Stimulated activated CD8-positive, alpha-beta memory T cell treated with anti-CD3 and anti-CD28 coated beads, Interleukin-7, amount 100 ng/mL, for 4 hours (primary cell): ENCODE measurements at regions not wholly inside any gene's neighbourhood (a gene's known extent, or its start where the extent isn't known, plus 50 kb on each side); places are given as distances from the start of the nearest gene placed in this dataset.

Experiments used
- DNase-seq, 2 donors: peaks; one replicate each; pipeline ENCODE4 v3.0.0-alpha.2; 2020; ENCODE audit warnings: low read depth in 2 of 2

DNA sequence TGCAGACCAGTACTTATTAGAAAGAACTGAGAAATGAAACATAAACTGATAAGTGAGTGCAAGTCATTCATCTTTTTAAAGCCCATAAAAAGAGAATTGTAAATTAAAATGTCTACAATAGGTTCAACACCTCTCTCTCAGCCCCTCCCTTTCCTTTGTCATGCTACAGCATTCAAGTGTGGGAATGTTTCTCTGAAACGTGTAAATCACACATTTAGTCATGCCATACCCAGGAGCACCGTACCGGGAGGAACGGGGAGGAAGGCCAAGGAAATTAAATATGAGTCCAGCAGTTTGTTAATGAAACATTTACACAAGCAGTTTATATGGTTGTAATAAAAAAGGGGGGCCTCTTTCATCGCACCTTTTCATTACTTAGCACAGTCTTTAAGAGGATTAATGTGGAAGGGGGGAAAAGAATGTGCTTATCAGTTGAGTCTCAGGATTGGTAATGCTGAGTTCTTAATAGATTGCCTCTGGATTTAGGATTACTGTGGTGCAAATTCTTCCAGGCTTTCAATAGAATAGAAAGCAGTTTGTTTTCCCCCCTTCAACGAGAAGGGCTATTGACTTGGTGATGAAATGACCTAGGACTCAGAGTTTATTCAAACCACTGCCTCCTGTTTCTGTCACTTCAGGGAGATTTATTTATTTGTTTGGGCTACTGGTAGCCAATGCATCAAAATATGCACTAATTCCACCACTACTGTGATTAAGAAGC is 176.0 kb upstream of the ZNF608 start:
- DNase-seq, result no peak

DNA sequence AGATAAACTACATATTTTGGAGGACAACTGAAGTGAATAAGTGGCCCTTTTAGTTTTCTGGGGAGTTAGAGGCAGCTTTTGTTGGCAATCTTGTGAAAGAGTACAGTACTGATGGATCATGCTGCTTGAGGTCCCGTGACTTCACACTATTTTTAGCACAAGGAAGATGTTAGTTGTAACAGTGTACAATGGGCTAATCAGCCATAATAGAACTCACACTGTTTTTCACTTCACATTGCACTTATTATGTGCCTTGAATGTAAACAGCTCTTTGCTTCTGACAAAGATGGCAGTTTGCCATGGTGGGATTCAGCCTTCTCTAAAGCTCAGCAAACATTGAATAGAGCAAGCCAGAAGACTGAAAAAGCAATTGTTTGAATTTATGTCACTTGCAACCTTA is 176.7 kb upstream of the ZNF608 start:
- DNase-seq, result no peak

DNA sequence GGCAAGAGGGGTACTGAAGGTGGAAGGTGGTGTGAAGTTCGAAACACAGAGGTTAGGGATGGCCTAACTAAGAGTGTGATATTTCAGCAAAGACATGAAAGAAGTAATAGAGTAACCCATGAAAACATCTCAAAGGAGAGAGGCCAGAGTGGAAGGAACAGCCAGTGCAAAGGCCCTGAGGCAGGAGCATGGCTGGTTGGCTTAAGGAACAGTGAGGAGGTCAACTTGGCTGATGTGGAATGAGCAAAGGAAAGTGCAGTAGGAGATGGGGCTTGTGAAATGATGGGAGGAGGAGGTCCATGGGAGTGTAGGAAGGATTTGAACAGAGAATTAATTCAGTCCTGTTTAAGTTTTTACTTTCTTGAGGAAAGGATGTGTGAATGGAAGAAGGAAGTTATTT is 178.3 kb upstream of the ZNF608 start:
- DNase-seq, result no peak

GRCh38 chr5:124927735-124928134 is 181.3 kb upstream of the ZNF608 start:
- no peak for DNase-seq

DNA sequence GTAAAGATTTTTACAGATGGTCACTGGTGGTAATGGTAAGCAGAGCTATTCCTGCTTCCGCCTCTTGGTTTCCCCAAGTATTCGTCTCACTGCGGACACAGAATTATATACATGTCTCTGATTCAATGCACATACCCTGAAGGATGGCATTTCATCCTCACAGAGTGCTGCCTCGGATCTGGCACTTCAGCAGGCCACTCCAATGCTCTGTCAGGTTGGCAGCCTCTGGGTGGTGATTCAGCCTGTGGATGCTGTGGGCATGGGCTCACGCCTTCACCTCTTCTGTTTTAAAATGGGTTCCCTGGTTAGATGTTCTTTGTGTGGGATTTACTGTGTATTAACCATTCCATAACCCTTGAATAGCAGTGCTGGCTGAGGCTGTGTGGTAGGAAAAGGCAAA is 182.6 kb upstream of the ZNF608 start:
- DNase-seq, result no peak

- DNase-seq, result no peak
Measured at GRCh38 chr5:124932791-124933600, 186.6 kb upstream of the ZNF608 start.

DNA sequence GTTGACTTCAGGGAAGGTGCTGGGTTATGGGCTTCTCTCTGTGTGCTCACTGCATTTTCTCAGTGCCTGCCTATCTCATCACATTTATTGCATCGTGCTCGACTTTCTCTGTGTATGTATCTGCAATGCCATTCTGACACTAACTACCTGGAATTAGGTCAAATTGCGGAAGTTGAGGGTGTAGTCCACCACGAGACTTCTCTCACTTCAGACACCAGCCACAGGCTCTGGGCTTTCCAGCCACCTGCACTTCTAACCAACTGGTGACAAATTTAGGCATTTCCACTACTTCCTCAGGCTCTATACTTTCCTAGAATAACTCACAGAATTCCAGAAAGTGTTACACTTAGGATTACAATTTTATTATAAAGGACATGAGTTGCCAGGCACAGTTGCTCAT is 188.6 kb upstream of the ZNF608 start:
- peak in 1 of 2 donors; percentile 6 for DNase-seq

DNA sequence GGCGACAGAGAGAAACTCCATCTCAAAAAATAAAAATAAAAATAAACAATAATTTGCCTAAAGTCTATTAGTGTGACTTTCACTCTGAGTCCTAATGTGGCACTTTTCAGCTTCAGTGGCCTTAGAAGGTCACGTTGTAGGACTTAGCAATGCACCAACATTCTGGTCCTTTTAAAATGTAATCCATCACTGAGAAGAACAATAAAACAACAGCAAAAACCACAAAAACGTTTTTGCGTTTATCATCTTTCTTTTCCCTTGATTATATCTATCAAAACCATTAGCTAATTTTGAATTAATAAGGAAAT is 190.1 kb upstream of the ZNF608 start:
- no peak for DNase-seq

- DNase-seq, result no peak
Measured at GRCh38 chr5:124941051-124942049, 194.9 kb upstream of the ZNF608 start.

DNA sequence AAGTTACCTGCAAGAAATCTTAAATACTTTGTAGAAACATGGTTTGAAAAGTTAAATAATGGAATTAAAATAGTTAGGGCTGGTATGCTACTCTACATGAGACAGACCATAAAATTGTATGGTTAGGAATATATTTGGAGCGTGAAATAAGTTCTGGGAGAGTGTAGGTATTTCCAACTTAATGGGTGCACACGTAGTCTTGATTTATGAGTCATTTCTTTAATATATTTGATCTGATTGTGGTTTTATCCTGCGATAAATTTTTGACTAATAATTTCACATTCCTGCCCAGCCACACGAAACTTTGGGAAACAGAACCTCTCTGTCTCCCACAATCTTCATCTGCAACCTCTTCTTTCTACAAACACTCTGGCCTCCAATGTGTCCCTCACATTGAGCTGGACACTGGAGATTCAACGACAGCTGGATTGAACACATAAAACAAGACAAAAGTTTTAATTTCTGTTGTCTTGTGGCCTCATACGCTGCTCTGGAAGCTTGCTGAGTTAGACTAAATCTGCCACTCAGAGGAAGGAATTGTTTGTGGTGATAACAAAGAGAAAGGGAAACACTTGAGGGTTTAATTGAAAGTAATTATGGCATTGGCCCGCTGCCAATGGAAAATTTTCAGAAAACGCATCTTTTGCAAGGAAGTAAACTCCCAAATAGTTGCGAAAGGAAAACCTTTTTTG is 201.8 kb upstream of the ZNF608 start:
- no peak for DNase-seq

- no peak for DNase-seq
Measured at GRCh38 chr5:124948754-124949275, 202.4 kb upstream of the ZNF608 start.

GRCh38 chr5:124949862-124950261 is 203.4 kb upstream of the ZNF608 start:
- no peak for DNase-seq

DNA sequence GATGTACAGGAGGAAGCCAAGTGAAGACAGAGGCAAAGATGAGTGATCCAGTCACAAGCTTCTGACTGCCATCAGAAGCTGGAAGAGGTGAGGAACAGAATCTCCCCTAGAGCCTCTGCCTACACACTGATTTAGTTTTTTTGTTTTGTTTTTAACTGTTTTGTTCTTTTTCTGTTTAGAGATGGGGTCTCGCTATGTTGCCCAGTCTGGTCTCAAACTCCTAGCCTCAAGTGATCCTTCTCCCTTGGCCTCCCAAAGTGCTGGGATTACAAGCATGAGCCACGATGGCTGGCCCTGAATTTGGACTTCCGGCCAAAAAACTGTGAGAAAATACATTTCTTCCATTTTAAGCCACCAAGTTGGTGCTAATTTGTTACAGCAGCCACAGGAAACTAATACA is 204.7 kb upstream of the ZNF608 start:
- DNase-seq, result no peak

GRCh38 chr5:124951661-124952060 is 205.2 kb upstream of the ZNF608 start:
- DNase-seq, result no peak

- peak in 1 of 2 donors; percentile 1 for DNase-seq
Measured at GRCh38 chr5:124952079-124952478, 205.6 kb upstream of the ZNF608 start.

DNA sequence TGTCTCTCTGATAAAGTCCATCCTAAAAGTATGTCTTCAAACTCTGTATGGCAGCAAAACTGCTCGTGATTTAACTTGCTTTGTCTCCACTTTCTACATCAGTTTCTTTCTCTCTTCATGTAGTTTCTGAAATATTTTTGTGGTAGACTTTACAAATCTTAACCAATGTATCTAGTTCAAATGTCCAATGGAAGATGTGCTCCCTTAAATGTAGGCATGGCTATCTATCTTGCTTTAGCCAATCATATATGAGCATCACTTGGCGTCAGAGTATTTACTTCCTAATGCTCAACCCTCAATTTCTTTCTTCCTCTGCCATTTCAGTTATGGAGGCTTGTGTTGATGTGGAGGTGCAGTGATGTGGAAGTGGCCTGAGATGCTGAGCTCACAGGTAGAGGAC is 206.1 kb upstream of the ZNF608 start:
- no peak for DNase-seq

- no peak for DNase-seq
Measured at GRCh38 chr5:124954784-124955183, 208.3 kb upstream of the ZNF608 start.

DNA sequence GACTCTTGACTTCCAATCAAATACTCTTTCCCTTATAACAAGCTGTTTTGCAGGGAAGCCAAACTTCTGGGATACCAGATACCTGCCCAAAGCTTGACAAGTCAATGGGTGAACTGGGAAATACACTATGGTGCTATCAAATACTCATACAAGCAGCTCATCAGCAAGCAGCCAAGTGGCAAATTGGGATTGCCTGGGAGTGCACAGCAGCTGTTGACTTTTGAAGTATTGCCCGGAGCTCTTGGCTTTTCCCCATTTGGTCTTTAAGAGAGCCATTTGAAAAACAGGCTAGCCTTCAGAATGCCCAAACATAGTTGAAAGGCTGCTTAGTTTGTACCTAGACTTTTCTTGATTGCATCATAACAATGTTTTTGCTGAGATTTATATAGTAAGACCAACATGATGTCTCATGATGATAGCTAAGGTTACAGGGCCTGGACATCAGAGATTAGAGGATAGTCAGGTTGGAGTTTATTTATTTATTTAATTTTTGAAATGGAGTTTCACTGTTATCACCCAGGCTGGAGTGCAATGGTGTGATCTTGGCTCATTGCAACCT is 210.1 kb upstream of the ZNF608 start:
- DNase-seq, result no peak

- no peak for DNase-seq
Measured at GRCh38 chr5:124957063-124957462, 210.6 kb upstream of the ZNF608 start.

- DNase-seq, result no peak
Measured at GRCh38 chr5:124960266-124960665, 213.8 kb upstream of the ZNF608 start.

- no peak for DNase-seq
Measured at GRCh38 chr5:124961521-124961920, 215.1 kb upstream of the ZNF608 start.
